ENCODE measurements at regions not wholly inside any gene's neighbourhood (a gene's known extent, or its start where the extent isn't known, plus 50 kb on each side); places are given as distances from the start of the nearest gene placed in this dataset.

GRCh38 chr14:54226103-54226502 is 170.7 kb upstream of the CDKN3 start:
- Histone ChIP-seq H3K36me3 (ENCODE audit: control insufficient read depth, insufficient read depth, low read length) (no peaks in the 10 kb centered on the region), H3K27me3 (ENCODE audit: control insufficient read depth, insufficient read depth, low read length) (no peaks in the 10 kb centered on the region), H3K9ac (ENCODE audit: low read length) (no peak overlapping the region), H3K4me3 (ENCODE audit: low read length) (no peak overlapping the region), H3K27ac (ENCODE audit: low read depth, low read length) (no peak overlapping the region), H3K4me1 (ENCODE audit: control insufficient read depth, insufficient read depth, low read length) (no peaks in the 10 kb centered on the region)

GRCh38 chr14:54226558-54226957 is 170.2 kb upstream of the CDKN3 start:
- Histone ChIP-seq H3K27me3 (ENCODE audit: control insufficient read depth, insufficient read depth, low read length) (no peaks in the 10 kb centered on the region), H3K36me3 (ENCODE audit: control insufficient read depth, insufficient read depth, low read length) (no peaks in the 10 kb centered on the region), H3K27ac (ENCODE audit: low read depth, low read length) (no peak overlapping the region), H3K4me1 (ENCODE audit: control insufficient read depth, insufficient read depth, low read length) (no peaks in the 10 kb centered on the region), H3K4me3 (ENCODE audit: low read length) (no peak overlapping the region), H3K9ac (ENCODE audit: low read length) (no peak overlapping the region)

DNA sequence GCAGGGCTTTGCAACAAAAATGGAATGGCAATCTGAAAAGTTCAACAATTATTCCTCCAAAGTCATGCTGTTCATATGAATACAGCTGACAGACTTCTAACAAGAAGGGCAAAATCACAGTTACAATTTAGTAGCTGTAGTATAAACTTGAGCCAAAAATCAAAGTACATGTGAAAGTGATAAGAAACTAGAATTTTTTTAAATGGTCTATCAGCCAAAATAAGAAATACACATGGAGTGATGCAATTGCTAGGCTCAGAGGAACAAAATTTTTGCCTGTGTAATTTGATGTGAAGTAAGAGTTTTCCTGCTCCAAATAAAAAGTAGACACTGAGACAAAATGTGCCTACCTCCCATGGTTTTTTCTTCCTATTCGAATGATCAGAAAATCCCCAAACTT is 167.7 kb upstream of the CDKN3 start:
- H3K36me3 ChIP-seq (ENCODE audit: control insufficient read depth, insufficient read depth, low read length) = no peaks in the 10 kb centered on the region
- H3K4me3 ChIP-seq (ENCODE audit: low read length) = no peak overlapping the region
- H3K27ac ChIP-seq (ENCODE audit: low read depth, low read length) = no peak overlapping the region
- no peaks in the 10 kb centered on the region for H3K27me3 ChIP-seq (ENCODE audit: control insufficient read depth, insufficient read depth, low read length)
- H3K9ac ChIP-seq (ENCODE audit: low read length) = no peak overlapping the region
- H3K4me1 ChIP-seq (ENCODE audit: control insufficient read depth, insufficient read depth, low read length) = no peaks in the 10 kb centered on the region

DNA sequence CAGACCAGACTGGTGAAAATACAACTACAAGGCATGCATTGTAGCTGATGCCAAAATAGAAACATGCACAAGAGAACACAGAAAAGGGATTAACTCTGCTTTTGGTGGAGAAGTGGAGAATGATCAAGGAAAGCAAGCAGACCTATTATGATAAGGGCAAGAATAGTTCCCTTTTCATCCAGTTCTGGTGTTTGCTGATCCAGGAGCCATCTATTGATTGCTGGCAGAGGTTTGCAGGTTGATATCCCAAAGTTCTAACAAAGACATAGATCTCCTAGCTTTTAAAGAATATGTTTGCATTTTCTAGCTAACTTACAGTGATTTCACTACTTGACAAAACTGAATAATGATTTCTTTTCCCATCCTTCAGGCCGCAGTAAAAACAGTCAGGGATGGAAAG is 166.2 kb upstream of the CDKN3 start:
- no peak overlapping the region for H3K4me3 ChIP-seq (ENCODE audit: low read length)
- H3K9ac ChIP-seq (ENCODE audit: low read length) = no peak overlapping the region
- no peaks in the 10 kb centered on the region for H3K4me1 ChIP-seq (ENCODE audit: control insufficient read depth, insufficient read depth, low read length)
- no peaks in the 10 kb centered on the region for H3K27me3 ChIP-seq (ENCODE audit: control insufficient read depth, insufficient read depth, low read length)
- H3K27ac ChIP-seq (ENCODE audit: low read depth, low read length) = no peak overlapping the region
- H3K36me3 ChIP-seq (ENCODE audit: control insufficient read depth, insufficient read depth, low read length) = no peaks in the 10 kb centered on the region

DNA sequence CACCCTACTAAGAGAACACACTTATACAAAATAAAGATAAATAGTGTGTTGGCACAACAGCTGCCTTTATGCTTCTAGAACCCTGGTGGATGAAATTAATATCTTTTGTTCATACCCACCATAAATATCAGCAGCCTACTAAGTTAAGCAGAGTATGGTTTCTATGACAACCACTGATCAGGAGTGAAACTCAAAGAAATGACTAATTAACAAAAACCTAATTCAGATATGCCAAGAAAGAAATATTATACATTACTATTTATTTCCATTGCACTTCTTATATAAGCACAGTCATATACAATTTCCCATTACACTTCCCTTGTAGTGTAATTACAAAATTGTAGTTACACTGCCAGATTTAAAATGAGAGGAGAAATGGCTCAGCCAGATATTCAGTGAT is 164.1 kb upstream of the CDKN3 start:
- H3K36me3 ChIP-seq (ENCODE audit: control insufficient read depth, insufficient read depth, low read length) = no peaks in the 10 kb centered on the region
- H3K4me1 ChIP-seq (ENCODE audit: control insufficient read depth, insufficient read depth, low read length) = no peaks in the 10 kb centered on the region
- H3K27me3 ChIP-seq (ENCODE audit: control insufficient read depth, insufficient read depth, low read length) = no peaks in the 10 kb centered on the region
- H3K27ac ChIP-seq (ENCODE audit: low read depth, low read length) = no peak overlapping the region
- no peak overlapping the region for H3K9ac ChIP-seq (ENCODE audit: low read length)
- H3K4me3 ChIP-seq (ENCODE audit: low read length) = no peak overlapping the region

DNA sequence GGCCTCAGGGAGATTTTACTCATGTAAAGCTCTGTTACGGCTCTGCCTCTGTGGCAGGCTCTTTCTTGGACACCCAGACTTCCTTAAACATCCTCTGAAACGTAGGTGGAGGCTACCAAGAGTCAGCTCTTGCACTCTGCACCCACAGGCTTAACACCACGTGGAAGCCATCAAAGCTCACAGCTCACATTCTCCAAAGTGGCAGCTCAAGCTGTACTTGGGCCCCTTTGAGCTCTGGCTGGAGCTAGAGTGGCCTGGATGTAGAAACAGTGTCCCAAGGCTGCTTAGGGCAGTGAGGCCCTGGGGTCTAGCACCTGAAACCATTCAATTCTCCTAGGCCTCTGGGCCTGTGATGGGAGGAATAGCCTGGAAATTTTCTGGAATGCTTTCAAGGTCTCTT is 155.3 kb upstream of the CDKN3 start:
- no peaks in the 10 kb centered on the region for H3K4me1 ChIP-seq (ENCODE audit: control insufficient read depth, insufficient read depth, low read length)
- H3K9ac ChIP-seq (ENCODE audit: low read length) = no peak overlapping the region
- H3K36me3 ChIP-seq (ENCODE audit: control insufficient read depth, insufficient read depth, low read length) = no peaks in the 10 kb centered on the region
- no peak overlapping the region for H3K4me3 ChIP-seq (ENCODE audit: low read length)
- no peaks in the 10 kb centered on the region for H3K27me3 ChIP-seq (ENCODE audit: control insufficient read depth, insufficient read depth, low read length)
- no peak overlapping the region for H3K27ac ChIP-seq (ENCODE audit: low read depth, low read length)

- Histone ChIP-seq H3K27ac (ENCODE audit: low read depth, low read length) (no peak overlapping the region), H3K4me1 (ENCODE audit: control insufficient read depth, insufficient read depth, low read length) (no peaks in the 10 kb centered on the region), H3K9ac (ENCODE audit: low read length) (no peak overlapping the region), H3K4me3 (ENCODE audit: low read length) (no peak overlapping the region), H3K36me3 (ENCODE audit: control insufficient read depth, insufficient read depth, low read length) (no peaks in the 10 kb centered on the region), H3K27me3 (ENCODE audit: control insufficient read depth, insufficient read depth, low read length) (no peaks in the 10 kb centered on the region)
Measured at GRCh38 chr14:54251356-54251755, 145.5 kb upstream of the CDKN3 start.

- no peaks in the 10 kb centered on the region for H3K27me3 ChIP-seq (ENCODE audit: control insufficient read depth, insufficient read depth, low read length)
- no peaks in the 10 kb centered on the region for H3K4me1 ChIP-seq (ENCODE audit: control insufficient read depth, insufficient read depth, low read length)
- H3K4me3 ChIP-seq (ENCODE audit: low read length) = no peak overlapping the region
- H3K9ac ChIP-seq (ENCODE audit: low read length) = no peak overlapping the region
- no peaks in the 10 kb centered on the region for H3K36me3 ChIP-seq (ENCODE audit: control insufficient read depth, insufficient read depth, low read length)
- no peak overlapping the region for H3K27ac ChIP-seq (ENCODE audit: low read depth, low read length)
Measured at GRCh38 chr14:54252072-54252730, 144.6 kb upstream of the CDKN3 start.

DNA sequence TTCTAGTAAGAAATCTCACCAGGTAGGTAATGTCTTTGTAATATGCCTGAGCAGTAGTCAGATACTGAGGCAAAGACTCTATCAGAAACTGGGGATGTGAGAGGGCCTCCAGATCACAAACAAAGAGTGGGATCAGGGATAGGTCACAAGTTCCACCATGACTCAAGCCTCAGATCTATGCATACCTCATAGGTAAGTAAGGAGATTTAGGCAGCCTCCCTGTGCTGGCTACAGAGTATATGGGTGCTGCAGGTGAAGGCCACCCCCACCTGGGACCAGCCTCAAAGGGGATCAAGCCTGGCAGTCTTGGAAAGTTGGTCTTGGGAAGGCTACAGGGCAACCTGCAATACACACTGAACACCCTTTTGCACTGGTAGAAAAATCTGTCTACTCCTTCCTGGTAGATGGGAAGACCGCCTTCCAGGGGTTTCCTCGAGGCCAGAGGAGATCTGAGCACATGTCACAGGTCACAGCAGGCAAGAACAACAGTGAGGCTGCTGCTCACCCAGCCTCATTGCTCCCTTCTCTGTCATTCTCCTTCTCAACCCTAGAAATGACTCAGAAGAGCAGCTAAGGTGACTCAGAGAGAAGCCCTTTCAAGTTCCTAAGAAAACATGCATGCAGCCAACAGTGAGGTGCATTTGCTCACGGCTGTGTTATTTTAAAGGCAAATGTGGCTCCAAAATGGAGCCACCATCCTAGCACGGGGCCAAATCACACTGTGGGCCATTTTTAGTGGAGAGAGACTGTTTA is 143.4 kb upstream of the CDKN3 start:
- no peaks in the 10 kb centered on the region for H3K36me3 ChIP-seq (ENCODE audit: control insufficient read depth, insufficient read depth, low read length)
- H3K27ac ChIP-seq (ENCODE audit: low read depth, low read length) = no peak overlapping the region
- H3K4me1 ChIP-seq (ENCODE audit: control insufficient read depth, insufficient read depth, low read length) = no peaks in the 10 kb centered on the region
- no peak overlapping the region for H3K9ac ChIP-seq (ENCODE audit: low read length)
- H3K27me3 ChIP-seq (ENCODE audit: control insufficient read depth, insufficient read depth, low read length) = no peaks in the 10 kb centered on the region
- H3K4me3 ChIP-seq (ENCODE audit: low read length) = no peak overlapping the region

DNA sequence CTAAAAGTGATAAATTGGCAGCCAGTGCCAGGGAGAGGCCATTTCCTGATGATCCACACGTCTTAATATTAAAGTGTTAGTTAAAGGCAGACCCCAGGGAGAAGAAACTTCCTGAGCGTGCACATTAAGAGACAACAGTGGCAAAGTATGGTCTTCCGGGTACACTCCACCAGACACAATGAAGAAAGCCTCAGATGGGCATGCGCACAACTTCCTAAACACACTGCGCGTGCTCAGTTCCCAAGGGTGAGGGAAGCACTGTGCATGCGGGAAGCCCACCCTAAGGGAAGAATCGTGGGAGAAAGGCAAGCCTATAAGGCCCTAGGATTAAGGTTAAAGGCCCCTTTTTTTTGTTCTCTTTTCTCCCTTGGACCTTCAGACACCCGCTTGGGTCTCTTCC is 140.7 kb upstream of the CDKN3 start:
- Histone ChIP-seq H3K27ac (ENCODE audit: low read depth, low read length) (no peak overlapping the region), H3K4me1 (ENCODE audit: control insufficient read depth, insufficient read depth, low read length) (no peaks in the 10 kb centered on the region), H3K27me3 (ENCODE audit: control insufficient read depth, insufficient read depth, low read length) (no peaks in the 10 kb centered on the region), H3K36me3 (ENCODE audit: control insufficient read depth, insufficient read depth, low read length) (no peaks in the 10 kb centered on the region), H3K4me3 (ENCODE audit: low read length) (no peak overlapping the region), H3K9ac (ENCODE audit: low read length) (no peak overlapping the region)

DNA sequence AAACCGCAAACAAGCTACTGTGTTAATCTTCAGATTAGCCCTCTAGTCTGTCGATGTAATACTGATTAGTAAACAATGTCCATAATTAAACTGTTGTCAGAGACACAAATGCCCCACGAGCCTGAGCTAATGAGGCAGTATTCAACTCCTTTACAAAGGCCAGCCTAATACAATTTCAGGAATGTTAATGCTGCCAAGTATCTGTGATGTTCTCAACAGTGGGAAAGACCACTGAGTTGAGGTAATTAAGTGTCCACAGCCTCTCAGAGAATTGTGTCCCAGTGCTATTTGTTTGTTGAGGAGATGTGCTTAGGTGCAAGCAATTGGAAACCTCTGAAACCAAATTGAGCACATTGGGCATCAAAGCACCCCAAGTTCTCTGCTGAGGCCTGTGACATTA is 139.4 kb upstream of the CDKN3 start:
- Histone ChIP-seq H3K4me3 (ENCODE audit: low read length) (no peak overlapping the region), H3K27me3 (ENCODE audit: control insufficient read depth, insufficient read depth, low read length) (no peaks in the 10 kb centered on the region), H3K27ac (ENCODE audit: low read depth, low read length) (no peak overlapping the region), H3K4me1 (ENCODE audit: control insufficient read depth, insufficient read depth, low read length) (no peaks in the 10 kb centered on the region), H3K9ac (ENCODE audit: low read length) (no peak overlapping the region), H3K36me3 (ENCODE audit: control insufficient read depth, insufficient read depth, low read length) (no peaks in the 10 kb centered on the region)

GRCh38 chr14:54258382-54258781 is 138.4 kb upstream of the CDKN3 start:
- no peaks in the 10 kb centered on the region for H3K27me3 ChIP-seq (ENCODE audit: control insufficient read depth, insufficient read depth, low read length)
- no peaks in the 10 kb centered on the region for H3K4me1 ChIP-seq (ENCODE audit: control insufficient read depth, insufficient read depth, low read length)
- H3K4me3 ChIP-seq (ENCODE audit: low read length) = no peak overlapping the region
- H3K27ac ChIP-seq (ENCODE audit: low read depth, low read length) = no peak overlapping the region
- H3K9ac ChIP-seq (ENCODE audit: low read length) = no peak overlapping the region
- no peaks in the 10 kb centered on the region for H3K36me3 ChIP-seq (ENCODE audit: control insufficient read depth, insufficient read depth, low read length)

GRCh38 chr14:54259821-54260220 is 137.0 kb upstream of the CDKN3 start:
- H3K4me3 ChIP-seq (ENCODE audit: low read length) = no peak overlapping the region
- no peak overlapping the region for H3K9ac ChIP-seq (ENCODE audit: low read length)
- H3K27me3 ChIP-seq (ENCODE audit: control insufficient read depth, insufficient read depth, low read length) = no peaks in the 10 kb centered on the region
- no peaks in the 10 kb centered on the region for H3K4me1 ChIP-seq (ENCODE audit: control insufficient read depth, insufficient read depth, low read length)
- no peak overlapping the region for H3K27ac ChIP-seq (ENCODE audit: low read depth, low read length)
- H3K36me3 ChIP-seq (ENCODE audit: control insufficient read depth, insufficient read depth, low read length) = no peaks in the 10 kb centered on the region

All from rectal smooth muscle tissue (tissue), 1 donor.